Midbrain (tissue), 1 donor: ENCODE measurements at regions not wholly inside any gene's neighbourhood (a gene's known extent, or its start where the extent isn't known, plus 50 kb on each side); places are given as distances from the start of the nearest gene placed in this dataset.
"Not testable (repeated sequence)": the region's sequence is repeated elsewhere in the genome, so short reads cannot be mapped to it uniquely, and the experiment has no call there.

ENCODE experiments used
- DNase-seq: peaks from one replicate; lab custom pipeline; 2025; lab: John Stamatoyannopoulos, UW

DNA sequence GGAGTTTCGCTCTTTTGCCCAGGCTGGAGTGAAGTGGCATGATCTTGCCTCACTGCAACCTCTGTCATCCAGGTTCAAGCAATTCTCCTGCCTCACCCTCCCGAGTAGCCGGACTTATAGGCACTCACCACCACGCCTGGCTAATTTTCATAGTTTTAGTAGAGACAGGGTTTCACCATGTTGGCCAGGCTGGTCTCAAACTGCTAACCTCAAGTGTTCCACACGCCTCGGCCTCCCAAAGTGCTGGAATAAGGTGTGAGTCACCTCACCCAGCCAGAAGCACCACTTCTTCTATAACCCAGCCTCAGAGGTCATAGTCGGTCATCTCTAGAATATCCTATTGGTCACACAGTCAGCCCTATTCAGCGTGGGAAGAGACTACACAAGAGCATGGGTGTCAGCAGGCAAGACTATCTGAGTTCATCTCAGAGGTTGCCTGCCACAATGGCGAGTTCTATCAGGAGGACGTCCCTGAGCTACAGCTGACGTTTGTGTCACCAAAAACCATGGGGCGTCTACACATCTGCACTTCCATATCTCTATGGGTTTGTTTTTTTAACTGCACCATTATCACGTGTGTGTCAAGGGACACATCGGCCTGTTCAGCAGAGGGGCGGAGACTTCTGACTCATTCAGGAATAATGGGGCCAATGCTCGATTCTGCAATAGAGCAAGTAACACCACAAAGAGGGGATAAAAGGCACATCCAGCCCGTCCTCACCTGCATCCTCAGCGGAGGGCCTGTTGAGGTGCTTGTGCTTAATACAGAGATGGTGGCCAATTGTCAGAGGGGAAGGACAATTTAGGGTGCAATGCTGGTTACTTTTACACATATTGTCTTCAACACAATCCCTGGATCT lies 256.3 kb upstream of the IRF2BP2 start:
- no peak for DNase-seq

- DNase-seq, result no peak
These were observed 255.4 kb upstream of the IRF2BP2 start for GRCh38 chr1:234865171-234866006.

DNA sequence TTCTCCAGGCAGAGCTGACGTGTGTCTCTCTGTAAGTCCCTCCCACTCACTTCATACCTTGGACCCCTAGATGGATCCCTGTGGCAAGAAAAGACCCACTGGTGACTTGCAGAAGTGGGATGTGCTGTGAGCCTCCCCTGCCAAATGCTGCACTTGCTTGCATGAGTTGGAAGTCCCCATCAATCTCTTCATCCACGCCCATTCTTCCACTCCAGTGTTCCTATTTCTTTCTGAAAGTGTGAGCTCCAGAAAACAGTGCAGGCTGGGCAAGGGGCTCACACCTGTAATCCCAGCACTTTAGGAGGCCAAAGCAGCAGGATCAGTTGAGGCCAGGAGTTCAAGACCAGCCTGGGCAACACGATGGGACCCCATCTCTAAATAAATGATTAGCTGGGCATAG lies 254.1 kb upstream of the IRF2BP2 start:
- DNase-seq, result no peak

GRCh38 chr1:234863551-234863971 lies 253.6 kb upstream of the IRF2BP2 start:
- no peak for DNase-seq

- DNase-seq, result peak; percentile 72
These were observed 253.1 kb upstream of the IRF2BP2 start for GRCh38 chr1:234862944-234863515.

DNA sequence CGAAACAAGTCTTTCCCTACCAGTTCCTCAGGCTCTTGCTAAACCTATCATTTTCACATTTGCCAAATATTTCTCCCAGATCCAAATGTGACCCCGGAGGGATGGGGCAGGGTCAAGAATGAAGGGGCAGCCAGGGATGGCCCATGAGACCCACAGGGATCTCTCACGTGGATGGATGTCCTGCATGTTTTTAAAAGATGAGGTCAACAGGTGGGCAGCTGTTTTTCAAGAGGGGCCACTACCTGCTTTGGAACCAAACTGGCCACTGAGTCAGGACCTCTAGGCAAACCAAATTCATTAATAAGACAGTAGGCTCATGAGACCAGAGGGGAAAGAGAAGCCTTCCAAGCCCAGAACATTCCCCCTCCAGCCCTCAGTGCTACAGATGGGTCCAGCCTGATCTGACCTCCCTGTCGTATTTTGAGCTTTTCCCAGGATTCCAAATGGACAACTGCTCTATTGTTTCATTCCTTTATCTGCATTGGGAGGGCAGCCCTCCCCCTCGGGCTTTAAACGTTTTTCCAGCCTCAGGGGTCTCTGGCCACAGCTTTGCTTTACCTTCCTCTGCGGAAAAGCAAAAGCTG lies 252.5 kb upstream of the IRF2BP2 start:
- DNase-seq, result no peak

- DNase-seq, result no peak
These were observed 251.8 kb upstream of the IRF2BP2 start for GRCh38 chr1:234861761-234862160.

DNA sequence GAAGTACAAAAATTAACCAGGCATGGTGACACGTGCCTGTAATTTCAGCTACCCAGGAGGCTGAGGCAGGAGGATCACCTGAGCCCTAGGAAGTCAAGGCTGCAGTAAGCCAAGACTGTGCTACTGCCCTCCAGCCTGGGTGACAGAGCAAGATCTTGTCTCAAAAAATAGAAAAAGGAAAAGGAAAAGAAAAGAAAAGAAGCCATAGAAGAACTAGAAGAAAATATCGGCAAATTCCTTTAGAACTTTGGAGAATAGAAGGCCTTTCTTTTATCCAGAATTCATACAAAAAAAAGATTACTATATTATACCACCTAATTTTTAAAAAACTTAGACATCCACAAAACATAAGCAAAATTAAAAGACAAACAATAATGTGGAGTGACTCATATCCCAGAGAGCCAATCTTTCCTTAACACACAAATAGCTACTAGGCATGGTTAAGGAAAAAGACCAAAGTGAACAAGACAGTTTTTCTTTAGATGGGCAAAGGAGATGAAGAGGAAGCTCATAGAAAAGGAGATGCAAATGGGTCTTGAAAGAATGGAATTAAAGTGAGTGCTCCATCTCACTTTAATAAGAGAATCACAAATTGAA lies 251.1 kb upstream of the IRF2BP2 start:
- no peak for DNase-seq

DNA sequence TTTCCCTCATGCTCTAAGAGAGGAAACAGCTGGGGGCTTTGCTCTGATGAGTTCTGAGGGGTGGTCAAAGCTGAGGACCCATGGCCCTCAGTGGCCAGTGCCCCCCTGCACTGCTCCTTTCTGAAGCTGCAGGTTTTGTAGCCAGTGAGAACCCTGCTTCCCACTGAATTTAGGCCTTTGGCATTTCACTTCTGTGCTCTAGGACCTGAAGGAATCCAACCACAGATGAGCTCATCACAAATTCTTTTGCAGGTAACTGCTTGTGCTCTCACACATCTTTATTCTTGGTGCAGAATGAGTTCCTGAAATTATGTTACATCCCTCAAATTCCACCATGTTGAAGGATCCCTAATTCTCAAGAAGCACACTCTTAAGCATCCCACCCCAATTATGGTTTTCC lies 248.7 kb upstream of the IRF2BP2 start:
- no peak for DNase-seq

GRCh38 chr1:234856845-234857245 lies 246.9 kb upstream of the IRF2BP2 start:
- DNase-seq, result no peak

GRCh38 chr1:234855851-234856250 lies 245.9 kb upstream of the IRF2BP2 start:
- DNase-seq, result no peak

- no peak for DNase-seq
These were observed 244.7 kb upstream of the IRF2BP2 start for GRCh38 chr1:234854645-234855039.

- no peak for DNase-seq
These were observed 244.1 kb upstream of the IRF2BP2 start for GRCh38 chr1:234853906-234854644.

- DNase-seq, result no peak
These were observed 242.7 kb upstream of the IRF2BP2 start for GRCh38 chr1:234852659-234853058.

- peak; percentile 21 for DNase-seq
These were observed 241.8 kb upstream of the IRF2BP2 start for GRCh38 chr1:234851450-234852438.

DNA sequence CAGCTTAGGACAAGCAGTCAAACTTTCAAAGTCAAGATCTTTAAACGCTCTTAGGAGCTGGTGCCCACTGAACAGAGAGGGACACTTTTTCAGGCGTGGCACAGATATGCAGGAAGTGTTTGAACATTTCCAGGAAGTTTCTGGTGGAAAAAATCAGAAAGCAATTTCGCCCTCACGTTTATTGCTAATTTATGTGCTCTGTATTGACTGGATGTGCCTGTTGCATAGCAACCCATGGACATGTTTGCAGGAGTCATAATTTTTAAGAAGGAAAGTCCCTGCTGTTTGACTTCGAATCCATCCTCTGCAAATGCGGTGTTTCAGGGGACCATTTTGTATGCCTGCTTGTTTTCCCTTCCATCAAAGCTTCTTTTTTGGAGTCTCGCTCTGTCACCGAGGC lies 239.9 kb upstream of the IRF2BP2 start:
- no peak for DNase-seq

DNA sequence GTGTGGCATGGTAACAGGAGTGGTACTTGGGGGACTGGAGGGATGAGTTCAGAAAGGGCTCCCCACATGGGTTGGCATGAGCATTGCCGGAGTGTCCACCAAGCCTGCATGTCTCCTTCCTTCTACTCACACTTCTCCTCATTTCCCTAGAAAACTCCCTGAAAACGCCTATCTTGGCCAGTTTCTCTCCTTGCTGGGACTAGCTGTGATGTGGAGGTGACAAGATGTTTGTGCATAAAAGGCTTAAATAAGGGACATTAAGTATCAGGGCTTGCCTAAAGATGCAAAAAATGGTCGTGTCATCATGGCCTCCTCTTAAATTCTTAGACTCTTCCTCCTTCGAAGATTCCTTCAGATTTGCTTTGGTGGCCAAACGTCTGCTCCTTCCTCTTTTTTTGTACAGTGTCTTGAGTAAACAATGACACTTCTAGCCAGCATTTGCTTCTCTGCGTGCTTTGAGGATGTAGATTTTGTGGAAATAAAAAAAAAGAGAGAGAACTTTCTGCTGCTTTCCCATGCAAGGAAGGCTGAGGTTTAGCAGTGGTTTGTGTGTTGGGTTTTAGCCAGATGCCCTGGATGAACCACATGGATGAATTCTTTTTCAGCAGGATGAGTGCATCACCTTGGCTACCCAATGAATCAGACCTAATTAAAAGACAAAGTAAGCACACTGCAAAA lies 239.1 kb upstream of the IRF2BP2 start:
- no peak for DNase-seq

DNA sequence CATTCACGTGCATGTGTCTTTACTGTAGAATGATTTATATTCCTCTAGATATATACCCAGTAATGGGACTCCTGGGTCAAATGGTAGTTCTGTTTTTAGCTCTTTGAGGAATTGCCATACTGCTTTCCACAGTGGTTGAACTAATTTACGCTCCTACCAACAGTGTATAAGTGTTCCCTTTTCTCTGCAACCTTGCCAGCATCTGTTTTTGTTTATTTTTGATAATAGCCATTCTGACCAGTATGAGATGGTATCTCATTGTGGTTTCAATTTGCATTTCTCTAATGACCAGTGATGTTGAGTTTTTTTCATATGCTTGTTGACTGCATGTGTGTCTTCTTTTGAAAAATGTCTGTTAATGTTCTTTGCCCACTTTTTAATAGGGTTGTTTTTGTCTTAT lies 236.8 kb upstream of the IRF2BP2 start:
- not testable (repeated sequence) for DNase-seq

DNA sequence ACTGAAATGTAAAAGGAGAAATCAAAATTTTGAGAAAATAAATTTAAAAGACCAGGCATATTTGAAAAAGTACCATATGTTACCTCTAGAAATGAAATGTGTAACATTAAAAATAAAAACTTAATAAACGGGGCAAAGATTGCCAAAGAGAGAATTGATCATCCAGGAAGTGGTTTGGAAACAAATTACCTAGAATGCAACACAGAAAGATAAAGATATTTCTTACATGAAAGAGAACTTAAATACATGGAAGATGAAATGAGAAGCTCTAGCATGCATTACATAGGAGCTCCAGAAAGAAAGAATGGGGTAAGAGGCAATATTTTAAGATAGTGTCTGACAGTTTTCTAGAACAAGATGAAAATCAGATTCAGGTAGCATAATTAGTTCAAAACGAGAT lies 235.9 kb upstream of the IRF2BP2 start:
- DNase-seq, result no peak
